Cardiac muscle cell (in vitro differentiated cells and primary cell): ENCODE measurements at regions not wholly inside any gene's neighbourhood (a gene's known extent, or its start where the extent isn't known, plus 50 kb on each side); places are given as distances from the start of the nearest gene placed in this dataset.
"Not testable (repeated sequence)": the region's sequence is repeated elsewhere in the genome, so short reads cannot be mapped to it uniquely, and the experiment has no call there.

Experiments used
- DNase-seq, 2 donors: peaks; one replicate each; pipeline versions ENCODE4 v3.0.0 to v3.0.0-alpha.2; 2010 to 2017; ENCODE audit warnings: low read depth in 1 of 2, low spot score in 1 of 2
- H3K27ac ChIP-seq: fragments of 200-600 bp; sonication (generic); 2 replicates; pipeline ENCODE4 v1.5.1; 2016
- H3K27me3 ChIP-seq: fragments of 200-600 bp; sonication (generic); 2 replicates; pipeline ENCODE4 v1.6.0; 2016; ENCODE audit warnings: control low read depth
- H3K36me3 ChIP-seq: fragments of 200-600 bp; sonication (generic); 2 replicates; pipeline ENCODE4 v1.5.1; 2016; ENCODE audit warnings: control low read depth
- H3K4me1 ChIP-seq: fragments of 200-600 bp; sonication (generic); 2 replicates; pipeline ENCODE4 v1.8.1; 2017; ENCODE audit warnings: low read depth, mild to moderate bottlenecking, mixed run types
- H3K4me3 ChIP-seq: fragments of 200-600 bp; sonication (generic); 2 replicates; pipeline ENCODE4 v1.5.1; 2016; ENCODE audit warnings: mild to moderate bottlenecking
- H3K9me3 ChIP-seq: fragments of 200-600 bp; sonication (generic); 2 replicates; pipeline ENCODE4 v1.5.1; 2017; ENCODE audit warnings: low read depth, mild to moderate bottlenecking, control low read depth
- CTCF ChIP-seq: IDR thresholded peaks from 2 replicates; pipeline ENCODE4 v1.5.1; 2012; ENCODE audit warnings: low read depth, mild to moderate bottlenecking, low read length

GRCh38 chr11:112533682-112534081 is 273.0 kb upstream of the PLET1 start:
- Histone ChIP-seq H3K4me3 (no peak overlapping the region), H3K27ac (no peak overlapping the region), H3K27me3 (no peaks in the 10 kb centered on the region), H3K4me1 (peaks cover 16% of the 10 kb centered on the region), H3K9me3 (no peaks in the 10 kb centered on the region), H3K36me3 (no peaks in the 10 kb centered on the region)
- TF ChIP-seq CTCF = no peak
- DNase-seq = no peak

- Histone ChIP-seq H3K27me3 (no peaks in the 10 kb centered on the region), H3K4me3 (no peak overlapping the region), H3K27ac (no peak overlapping the region), H3K4me1 (peaks cover 16% of the 10 kb centered on the region), H3K36me3 (no peaks in the 10 kb centered on the region), H3K9me3 (no peaks in the 10 kb centered on the region)
- TF ChIP-seq CTCF = no peak
- DNase-seq = no peak
Measured at GRCh38 chr11:112534208-112534607, 273.5 kb upstream of the PLET1 start.

GRCh38 chr11:112537026-112537425 is 276.4 kb upstream of the PLET1 start:
- Histone ChIP-seq H3K36me3 (no peaks in the 10 kb centered on the region), H3K27me3 (no peaks in the 10 kb centered on the region), H3K27ac (no peak overlapping the region), H3K4me1 (peaks cover 16% of the 10 kb centered on the region), H3K9me3 (no peaks in the 10 kb centered on the region), H3K4me3 (no peak overlapping the region)
- no peak for TF ChIP-seq CTCF
- DNase-seq = no peak

GRCh38 chr11:112537846-112538330 is 277.2 kb upstream of the PLET1 start:
- Histone ChIP-seq H3K4me1 (peaks cover 16% of the 10 kb centered on the region), H3K4me3 (no peak overlapping the region), H3K27me3 (no peaks in the 10 kb centered on the region), H3K36me3 (no peaks in the 10 kb centered on the region), H3K27ac (no peak overlapping the region), H3K9me3 (no peaks in the 10 kb centered on the region)
- no peak for TF ChIP-seq CTCF
- peak in 1 of 2 donors; percentile 8 for DNase-seq

- no peaks in the 10 kb centered on the region for H3K27me3 ChIP-seq
- H3K9me3 ChIP-seq = no peaks in the 10 kb centered on the region
- no peaks in the 10 kb centered on the region for H3K36me3 ChIP-seq
- no peak overlapping the region for H3K27ac ChIP-seq
- DNase-seq = no peak
- no peak for TF ChIP-seq CTCF
- H3K4me1 ChIP-seq = peaks cover 14% of the 10 kb centered on the region
- H3K4me3 ChIP-seq = no peak overlapping the region
Measured at GRCh38 chr11:112538534-112539280, 278.0 kb upstream of the PLET1 start.

- H3K9me3 ChIP-seq, H3K4me3 ChIP-seq, DNase-seq, H3K27me3 ChIP-seq, H3K4me1 ChIP-seq, H3K36me3 ChIP-seq, H3K27ac ChIP-seq: not testable (repeated sequence)
Measured at GRCh38 chr11:112539281-112539555, 278.6 kb upstream of the PLET1 start.
